Thyroid gland (tissue), 4 donors: ENCODE measurements at regions not wholly inside any gene's neighbourhood (a gene's known extent, or its start where the extent isn't known, plus 50 kb on each side); places are given as distances from the start of the nearest gene placed in this dataset.

ENCODE experiments used
- DNase-seq, 2 donors: peaks; one replicate each; pipeline ENCODE4 v3.0.0-alpha.2; 2019
- H3K27ac ChIP-seq, 3 donors: fragments of 200-600 bp; sonication (generic); 1 replicate in 2 of 3; 2 replicates in 1 of 3; pipeline ENCODE4 v1.5.1; 2016 to 2019; ENCODE audit warnings: mild to moderate bottlenecking in 1 of 3, moderate library complexity in 1 of 3
- H3K27me3 ChIP-seq: fragments of 200-600 bp; sonication (generic); one replicate; pipeline ENCODE4 v1.5.1; 2019
- H3K36me3 ChIP-seq, 2 donors: fragments of 200-600 bp; sonication (generic); one replicate each; pipeline ENCODE4 v1.5.1; 2016 to 2019
- H3K4me1 ChIP-seq, 2 donors: fragments of 200-600 bp; sonication (generic); one replicate each; pipeline ENCODE4 v1.5.1; 2017 to 2019
- H3K4me3 ChIP-seq, 3 donors: fragments of 200-600 bp; sonication (generic); replicated peaks in 1 of 3; 1 replicate in 2 of 3; 2 replicates in 1 of 3; pipeline ENCODE4 v1.5.1; 2016; ENCODE audit warnings: mild to moderate bottlenecking in 1 of 3
- H3K9me3 ChIP-seq: fragments of 200-600 bp; sonication (generic); one replicate; pipeline ENCODE4 v1.5.1; 2017
- CTCF ChIP-seq, 6 experiments: fragments of 200-600 bp in 3 of 6; fragments of 450-650 bp in 3 of 6; sonication (generic) in 3 of 6; IDR thresholded peaks; one replicate each; pipeline ENCODE4 v1.5.1; 2016 to 2019; ENCODE audit warnings: antibody characterized with exemption in 6 of 6, mild to moderate bottlenecking in 2 of 6, inconsistent platforms in 1 of 6, moderate library complexity in 1 of 6
- POLR2A ChIP-seq, 2 donors: fragments of 450-650 bp; IDR thresholded peaks; one replicate each; pipeline ENCODE4 v1.6.1; 2017; ENCODE audit warnings: antibody characterized with exemption in 2 of 2, mild to moderate bottlenecking in 2 of 2, moderate library complexity in 1 of 2
- WGBS, 2 donors: methylation state at CpG; one replicate each; pipeline ENCODE4 v1.1.5; 2017; 5-methylcytosine and 5-hydroxymethylcytosine counted together
- intact Hi-C: fragments of 100-400 bp; cut with DNase I; formaldehyde crosslinking; loops from one replicate; pipeline ENCODE4 v1.15.1; 2023

- TF ChIP-seq POLR2A (IDR thresholded peaks at IDR 0.05): no peak
- no peak for TF ChIP-seq CTCF (IDR thresholded peaks at IDR 0.05)
- DNase-seq: no peak
- Histone ChIP-seq H3K36me3 (no peaks in the 10 kb centered on the region), H3K4me1 (no peaks in the 10 kb centered on the region), H3K9me3 (no peaks in the 10 kb centered on the region), H3K27ac (no peak overlapping the region), H3K4me3 (no peak overlapping the region), H3K27me3 (no peaks in the 10 kb centered on the region)
- 69 to 74% methylated on average over 11 of the region's 11 CpGs for WGBS, 2 donors
- intact Hi-C loops: no loop called here
These were observed 109.1 kb upstream of the CTTNBP2 start for GRCh38 chr7:117982071-117983055.

- Histone ChIP-seq H3K27ac (no peak overlapping the region), H3K9me3 (no peaks in the 10 kb centered on the region), H3K4me1 (no peaks in the 10 kb centered on the region), H3K36me3 (no peaks in the 10 kb centered on the region), H3K4me3 (no peak overlapping the region), H3K27me3 (no peaks in the 10 kb centered on the region)
- no peak for DNase-seq
- 90 to 93% methylated on average over 2 of the region's 2 CpGs for WGBS, 2 donors
- TF ChIP-seq POLR2A (IDR thresholded peaks at IDR 0.05) (no peak), CTCF (IDR thresholded peaks at IDR 0.05) (no peak)
- intact Hi-C loops: no loop called here
These were observed 113.5 kb upstream of the CTTNBP2 start for GRCh38 chr7:117986645-117987269.

GRCh38 chr7:117990834-117991233, 117.6 kb upstream of the CTTNBP2 start:
- TF ChIP-seq CTCF (IDR thresholded peaks at IDR 0.05): no peak
- no peak for TF ChIP-seq POLR2A (IDR thresholded peaks at IDR 0.05)
- no peak overlapping the region for H3K4me3 ChIP-seq
- H3K36me3 ChIP-seq: no peaks in the 10 kb centered on the region
- H3K9me3 ChIP-seq: no peaks in the 10 kb centered on the region
- H3K4me1 ChIP-seq: no peaks in the 10 kb centered on the region
- no peak overlapping the region for H3K27ac ChIP-seq
- intact Hi-C loops: no loop called here
- H3K27me3 ChIP-seq: no peaks in the 10 kb centered on the region
- DNase-seq: no peak

- DNase-seq: no peak
- no peak overlapping the region for H3K27ac ChIP-seq
- TF ChIP-seq CTCF (IDR thresholded peaks at IDR 0.05): no peak
- TF ChIP-seq POLR2A (IDR thresholded peaks at IDR 0.05): no peak
These were observed 119.6 kb upstream of the CTTNBP2 start for GRCh38 chr7:117992635-117993376.

More at GRCh38 chr7:117992635-117993376, 119.6 kb upstream of the CTTNBP2 start:
- intact Hi-C loops: no loop called here
- H3K4me1 ChIP-seq: no peaks in the 10 kb centered on the region
- no peaks in the 10 kb centered on the region for H3K27me3 ChIP-seq
- WGBS, 2 donors: 97 to 98% methylated on average over 1 of the region's 1 CpG
- H3K4me3 ChIP-seq: no peak overlapping the region
- no peaks in the 10 kb centered on the region for H3K36me3 ChIP-seq
- no peaks in the 10 kb centered on the region for H3K9me3 ChIP-seq
